ENCODE measurements at regions not wholly inside any gene's neighbourhood (a gene's known extent, or its start where the extent isn't known, plus 50 kb on each side); places are given as distances from the start of the nearest gene placed in this dataset.

DNA sequence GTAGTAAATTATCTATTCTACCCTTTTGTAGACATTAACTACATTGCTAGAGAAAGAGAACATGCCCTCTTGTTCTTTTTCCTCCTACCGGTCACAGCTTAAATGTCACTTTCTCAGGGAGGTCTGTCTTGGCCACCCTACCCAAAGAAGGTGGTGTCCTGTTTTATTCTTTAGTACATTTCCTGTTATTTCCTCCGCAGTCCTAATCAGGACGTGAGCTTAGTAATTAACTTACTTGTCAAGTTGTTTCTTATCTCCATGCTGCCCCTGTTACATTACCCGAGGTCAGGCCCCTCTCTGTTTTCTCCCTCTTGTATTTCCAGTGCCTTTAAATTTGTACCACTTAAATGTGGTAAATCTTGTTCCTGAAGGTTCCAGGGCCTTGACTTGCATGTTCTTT lies 73.7 kb upstream of the RMDN2 start (continued):
- TF ChIP-seq HDAC2 (IDR thresholded peaks at IDR 0.05) (no peak), HEYL (CRISPR knock-in tag; IDR thresholded peaks at IDR 0.05) (no peak)

DNA sequence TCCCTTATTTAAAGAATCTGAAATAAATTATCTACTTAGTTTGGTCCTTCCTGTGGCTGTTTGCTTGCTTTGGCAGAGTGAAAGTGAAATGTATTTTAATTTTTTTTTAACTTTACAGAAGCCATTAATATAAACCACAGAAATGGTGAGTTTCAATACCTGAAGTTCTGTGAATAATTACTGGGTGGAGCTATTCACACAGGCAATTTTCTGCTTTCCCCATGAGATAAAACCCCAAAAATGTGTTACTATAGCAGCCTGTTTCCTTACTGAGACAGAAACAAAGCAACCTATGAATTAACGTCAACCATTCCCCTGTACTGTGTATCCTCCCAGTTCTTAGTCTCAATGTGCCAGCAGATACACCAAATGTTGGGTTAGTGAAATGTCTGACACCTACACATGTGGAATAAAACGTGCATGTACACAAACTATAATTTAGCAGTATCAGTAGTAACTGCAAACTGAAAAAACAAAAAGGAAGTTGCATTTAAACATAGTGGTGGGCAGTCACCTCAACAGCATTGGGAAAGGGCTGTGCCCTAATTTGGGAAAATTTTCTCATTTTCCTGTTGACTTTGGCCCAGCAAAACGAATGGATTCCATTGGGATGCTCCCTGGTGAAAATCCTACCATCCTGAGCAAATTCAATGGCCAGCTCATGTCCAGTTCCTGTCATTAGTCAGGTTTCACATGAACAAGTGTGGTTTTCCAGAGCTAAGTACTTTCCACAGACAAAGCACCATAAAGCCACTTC lies 73.1 kb upstream of the RMDN2 start:
- ChIA-PET POLR2A (no interaction called here), CTCF (interaction anchor here (1.9 to 4.2 kb wide), 4 partner anchors 19 to 456 kb away, joined by 10 to 22 read pairs (median 12); no protein-coding TSS in a partner anchor)
- DNase-seq (ENCODE audit: low read depth in 1 of 2, low spot score in 1 of 2) (no peak), ATAC-seq (no peak), FAIRE-seq (no peak)
- Histone ChIP-seq H3K9me3 (no peaks in the 10 kb centered on the region), H3K4me3 (no peak overlapping the region), H3K4me2 (no peak overlapping the region), H3K27ac (no peak overlapping the region), H3K4me1 (no peaks in the 10 kb centered on the region)
- TF ChIP-seq POLR2A (IDR thresholded peaks at IDR 0.05; ENCODE audit: low read length) (no peak), JUNB (IDR thresholded peaks at IDR 0.05) (no peak), RFX5 (IDR thresholded peaks at IDR 0.05) (no peak), POLR2AphosphoS2 (conservative IDR thresholded peaks at IDR 0.05; ENCODE audit: low read length) (no peak), ZFP36 (IDR thresholded peaks at IDR 0.05; ENCODE audit: borderline replicate concordance, partially characterized antibody) (no peak), SREBF2 (IDR thresholded peaks at IDR 0.05) (no peak), TFCP2L1 (CRISPR knock-in tag; IDR thresholded peaks at IDR 0.05) (no peak), HEYL (CRISPR knock-in tag; IDR thresholded peaks at IDR 0.05) (no peak), KDM1A (IDR thresholded peaks at IDR 0.05; ENCODE audit: low read depth) (no peak)
- TF ChIP-seq, protein P1, sequence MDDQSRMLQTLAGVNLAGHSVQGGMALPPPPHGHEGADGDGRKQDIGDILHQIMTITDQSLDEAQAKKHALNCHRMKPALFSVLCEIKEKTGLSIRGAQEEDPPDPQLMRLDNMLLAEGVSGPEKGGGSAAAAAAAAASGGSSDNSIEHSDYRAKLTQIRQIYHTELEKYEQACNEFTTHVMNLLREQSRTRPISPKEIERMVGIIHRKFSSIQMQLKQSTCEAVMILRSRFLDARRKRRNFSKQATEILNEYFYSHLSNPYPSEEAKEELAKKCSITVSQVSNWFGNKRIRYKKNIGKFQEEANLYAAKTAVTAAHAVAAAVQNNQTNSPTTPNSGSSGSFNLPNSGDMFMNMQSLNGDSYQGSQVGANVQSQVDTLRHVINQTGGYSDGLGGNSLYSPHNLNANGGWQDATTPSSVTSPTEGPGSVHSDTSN (IDR thresholded peaks at IDR 0.05) = no peak
- 37% methylated on average over 3 of the region's 3 CpGs for WGBS (ENCODE audit: missing lambda C conversion rate)

DNA sequence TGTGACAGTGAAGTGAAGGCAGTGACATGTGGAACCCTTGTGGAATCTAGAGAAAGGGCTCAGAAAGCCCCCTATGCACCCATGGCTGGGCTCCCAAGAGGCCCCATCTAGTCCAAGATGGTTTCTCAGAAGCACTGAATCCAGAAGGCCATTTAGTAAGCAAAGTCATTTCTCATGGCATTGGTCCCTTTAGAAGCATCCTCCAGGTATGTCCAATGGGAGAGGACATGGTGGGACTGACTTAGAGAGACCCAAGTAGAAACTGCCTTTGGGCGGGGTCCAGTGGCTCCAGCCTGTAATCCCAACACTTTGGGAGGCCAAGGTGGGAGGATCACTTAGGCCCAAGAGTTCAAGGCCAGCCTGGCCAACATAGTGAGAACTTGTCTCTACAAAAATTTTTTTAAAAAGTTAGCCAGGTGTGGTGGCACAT lies 72.5 kb upstream of the RMDN2 start:
- WGBS (ENCODE audit: missing lambda C conversion rate) = 71% methylated on average over 1 of the region's 1 CpG
- no peak for ATAC-seq
- no peaks in the 10 kb centered on the region for H3K4me1 ChIP-seq
- no peak overlapping the region for H3K4me3 ChIP-seq
- ChIA-PET POLR2A (no interaction called here), CTCF (interaction anchor here (1.9 to 4.2 kb wide), 3 partner anchors 20 to 457 kb away, joined by 10 to 22 read pairs (median 13); no protein-coding TSS in a partner anchor)
- DNase-seq (ENCODE audit: low read depth in 1 of 2, low spot score in 1 of 2) = no peak
- H3K9me3 ChIP-seq = no peaks in the 10 kb centered on the region
- H3K27ac ChIP-seq = no peak overlapping the region
- FAIRE-seq = no peak
- H3K4me2 ChIP-seq = no peak overlapping the region
- no peak for TF ChIP-seq HDAC2 (IDR thresholded peaks at IDR 0.05)
- TF ChIP-seq MYC (IDR thresholded peaks at IDR 0.05; ENCODE audit: borderline replicate concordance, low read length) = no peak
- TF ChIP-seq, protein P2, sequence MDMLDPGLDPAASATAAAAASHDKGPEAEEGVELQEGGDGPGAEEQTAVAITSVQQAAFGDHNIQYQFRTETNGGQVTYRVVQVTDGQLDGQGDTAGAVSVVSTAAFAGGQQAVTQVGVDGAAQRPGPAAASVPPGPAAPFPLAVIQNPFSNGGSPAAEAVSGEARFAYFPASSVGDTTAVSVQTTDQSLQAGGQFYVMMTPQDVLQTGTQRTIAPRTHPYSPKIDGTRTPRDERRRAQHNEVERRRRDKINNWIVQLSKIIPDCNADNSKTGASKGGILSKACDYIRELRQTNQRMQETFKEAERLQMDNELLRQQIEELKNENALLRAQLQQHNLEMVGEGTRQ (IDR thresholded peaks at IDR 0.05) = no peak
- TF ChIP-seq, protein P3, sequence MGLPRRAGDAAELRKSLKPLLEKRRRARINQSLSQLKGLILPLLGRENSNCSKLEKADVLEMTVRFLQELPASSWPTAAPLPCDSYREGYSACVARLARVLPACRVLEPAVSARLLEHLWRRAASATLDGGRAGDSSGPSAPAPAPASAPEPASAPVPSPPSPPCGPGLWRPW (IDR thresholded peaks at IDR 0.05) = no peak
- TF ChIP-seq POLR2AphosphoS2 (conservative IDR thresholded peaks at IDR 0.05; ENCODE audit: low read length) = no peak

DNA sequence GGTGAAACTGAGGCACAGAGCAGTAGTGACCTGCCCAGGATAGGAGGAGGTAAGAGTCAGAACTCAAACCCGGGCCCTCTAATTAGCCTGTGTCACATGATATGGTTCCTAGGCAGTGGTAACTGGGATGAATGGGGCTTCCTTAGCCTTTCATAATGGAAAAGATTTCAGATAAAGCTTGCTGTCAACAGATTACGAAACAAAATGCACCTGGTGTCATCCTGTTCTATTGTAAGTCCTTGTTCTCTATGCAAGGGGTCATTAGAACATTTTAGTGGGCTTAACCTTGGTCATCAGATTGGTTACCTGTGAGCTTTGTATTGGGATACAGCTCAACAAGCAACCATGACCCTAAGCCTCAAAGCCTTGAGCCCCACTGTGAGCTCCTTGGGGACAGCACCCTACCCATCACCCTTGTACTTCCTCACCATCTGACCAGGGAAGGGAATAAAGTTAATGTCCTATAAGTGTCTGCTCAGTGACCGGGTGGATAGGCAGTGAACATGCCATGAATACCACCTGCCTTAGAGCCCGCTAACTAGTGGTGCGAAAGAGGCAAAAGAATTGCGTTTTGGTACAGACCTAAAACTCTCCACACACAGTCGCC lies 70.3 kb upstream of the RMDN2 start:
- no peak for ATAC-seq
- DNase-seq (ENCODE audit: low read depth in 1 of 2, low spot score in 1 of 2) = no peak
- no peak overlapping the region for H3K27ac ChIP-seq
- no peaks in the 10 kb centered on the region for H3K4me1 ChIP-seq
- POLR2A ChIA-PET = interaction anchor here (0.6 kb wide), 1 partner anchor 20 kb away, joined by 3 read pairs; no protein-coding TSS in a partner anchor
- TF ChIP-seq RARB (CRISPR knock-in tag; IDR thresholded peaks at IDR 0.05) (no peak), TFCP2L1 (CRISPR knock-in tag; IDR thresholded peaks at IDR 0.05) (no peak)
- no peak overlapping the region for H3K4me2 ChIP-seq
- H3K9me3 ChIP-seq = no peaks in the 10 kb centered on the region
- CTCF ChIA-PET = interaction anchor here (0.9 to 7.1 kb wide), 7 partner anchors 14 to 459 kb away, joined by 3 to 46 read pairs (median 8); no protein-coding TSS in a partner anchor
- FAIRE-seq = no peak
- no peak overlapping the region for H3K4me3 ChIP-seq
- 79% methylated on average over 7 of the region's 7 CpGs for WGBS (ENCODE audit: missing lambda C conversion rate)

All from A549 (cell line).